Hematopoietic multipotent progenitor cell treated with erythropoietin and hydrocortisone succinate and interleukin-3 and kit ligand, for 8 days (in vitro differentiated cells): ENCODE measurements at regions not wholly inside any gene's neighbourhood (a gene's known extent, or its start where the extent isn't known, plus 50 kb on each side); places are given as distances from the start of the nearest gene placed in this dataset.

Source experiments
- DNase-seq: peaks from one replicate; pipeline ENCODE4 v3.0.0-alpha.2; 2015

GRCh38 chr17:77593081-77593480 is 365.4 kb upstream of the TNRC6C start:
- no peak for DNase-seq

- DNase-seq: no peak
These were observed 363.9 kb upstream of the TNRC6C start for GRCh38 chr17:77594416-77595209.

GRCh38 chr17:77596491-77597417 is 361.7 kb upstream of the TNRC6C start:
- DNase-seq: no peak

GRCh38 chr17:77597418-77598240 is 360.9 kb upstream of the TNRC6C start:
- no peak for DNase-seq

GRCh38 chr17:77598241-77598620 is 360.3 kb upstream of the TNRC6C start:
- no peak for DNase-seq

- DNase-seq: no peak
These were observed 358.8 kb upstream of the TNRC6C start for GRCh38 chr17:77599699-77600098.

- no peak for DNase-seq
These were observed 358.2 kb upstream of the TNRC6C start for GRCh38 chr17:77600346-77600745.

GRCh38 chr17:77601054-77601979 is 357.2 kb upstream of the TNRC6C start:
- DNase-seq: no peak

- DNase-seq: no peak
These were observed 356.3 kb upstream of the TNRC6C start for GRCh38 chr17:77602062-77602746.

GRCh38 chr17:77602883-77603640 is 355.4 kb upstream of the TNRC6C start:
- DNase-seq: no peak

- DNase-seq: no peak
These were observed 354.1 kb upstream of the TNRC6C start for GRCh38 chr17:77604301-77604972.

GRCh38 chr17:77604973-77605313 is 353.6 kb upstream of the TNRC6C start:
- no peak for DNase-seq

GRCh38 chr17:77606146-77606864 is 352.2 kb upstream of the TNRC6C start:
- no peak for DNase-seq

- DNase-seq: no peak
These were observed 351.7 kb upstream of the TNRC6C start for GRCh38 chr17:77606865-77607210.

- no peak for DNase-seq
These were observed 350.9 kb upstream of the TNRC6C start for GRCh38 chr17:77607606-77608005.

- no peak for DNase-seq
These were observed 350.1 kb upstream of the TNRC6C start for GRCh38 chr17:77608431-77608830.

- DNase-seq: peak; percentile 25
These were observed 348.7 kb upstream of the TNRC6C start for GRCh38 chr17:77609553-77610517.

- no peak for DNase-seq
These were observed 348.0 kb upstream of the TNRC6C start for GRCh38 chr17:77610518-77610893.
